Colonic mucosa (tissue), 4 donors: ENCODE measurements at regions not wholly inside any gene's neighbourhood (a gene's known extent, or its start where the extent isn't known, plus 50 kb on each side); places are given as distances from the start of the nearest gene placed in this dataset.

Source experiments
- DNase-seq: peaks from one replicate; pipeline ENCODE4 v3.0.0-alpha.2; 2020
- H3K27ac ChIP-seq: fragments of 200-600 bp; one replicate; pipeline ENCODE4 v1.8.0; 2021
- H3K27me3 ChIP-seq: fragments of 200-600 bp; one replicate; pipeline ENCODE4 v1.8.0; 2021
- H3K36me3 ChIP-seq: fragments of 200-600 bp; one replicate; pipeline ENCODE4 v1.8.0; 2021
- H3K4me1 ChIP-seq: fragments of 200-600 bp; one replicate; pipeline ENCODE4 v1.8.0; 2021; ENCODE audit warnings: mild to moderate bottlenecking
- H3K4me3 ChIP-seq: fragments of 200-600 bp; one replicate; pipeline ENCODE4 v1.8.0; 2021
- H3K9ac ChIP-seq, 2 donors: one replicate each; pipeline ENCODE4 v1.7.0; 2013; ENCODE audit warnings: control low read depth in 2 of 2, low read depth in 2 of 2, low read length in 2 of 2
- H3K9me3 ChIP-seq: fragments of 200-600 bp; one replicate; pipeline ENCODE4 v1.8.0; 2021
- intact Hi-C: fragments of 100-400 bp; cut with DNase I; formaldehyde crosslinking; loops from one replicate; pipeline ENCODE4 v1.14.1; 2022
- TF ChIP-seq, protein P1 (sequence below): fragments of 200-600 bp; IDR thresholded peaks from one replicate; pipeline ENCODE4 v1.8.0; 2022; ENCODE audit warnings: antibody characterized with exemption, mild to moderate bottlenecking
- donor health status: healthy.
- donor health status: DM: no; HTN: no; CAD: no.
- donor health status: DM: no; HTN: no; CAD: no.

- no peaks in the 10 kb centered on the region for H3K36me3 ChIP-seq
- H3K9ac ChIP-seq: no peak overlapping the region
- no peak overlapping the region for H3K4me3 ChIP-seq
- intact Hi-C loops: no loop called here
- H3K27me3 ChIP-seq: no peaks in the 10 kb centered on the region
- no peak for DNase-seq
- TF ChIP-seq, protein P1, sequence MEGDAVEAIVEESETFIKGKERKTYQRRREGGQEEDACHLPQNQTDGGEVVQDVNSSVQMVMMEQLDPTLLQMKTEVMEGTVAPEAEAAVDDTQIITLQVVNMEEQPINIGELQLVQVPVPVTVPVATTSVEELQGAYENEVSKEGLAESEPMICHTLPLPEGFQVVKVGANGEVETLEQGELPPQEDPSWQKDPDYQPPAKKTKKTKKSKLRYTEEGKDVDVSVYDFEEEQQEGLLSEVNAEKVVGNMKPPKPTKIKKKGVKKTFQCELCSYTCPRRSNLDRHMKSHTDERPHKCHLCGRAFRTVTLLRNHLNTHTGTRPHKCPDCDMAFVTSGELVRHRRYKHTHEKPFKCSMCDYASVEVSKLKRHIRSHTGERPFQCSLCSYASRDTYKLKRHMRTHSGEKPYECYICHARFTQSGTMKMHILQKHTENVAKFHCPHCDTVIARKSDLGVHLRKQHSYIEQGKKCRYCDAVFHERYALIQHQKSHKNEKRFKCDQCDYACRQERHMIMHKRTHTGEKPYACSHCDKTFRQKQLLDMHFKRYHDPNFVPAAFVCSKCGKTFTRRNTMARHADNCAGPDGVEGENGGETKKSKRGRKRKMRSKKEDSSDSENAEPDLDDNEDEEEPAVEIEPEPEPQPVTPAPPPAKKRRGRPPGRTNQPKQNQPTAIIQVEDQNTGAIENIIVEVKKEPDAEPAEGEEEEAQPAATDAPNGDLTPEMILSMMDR: no peak
- H3K27ac ChIP-seq: no peak overlapping the region
- no peaks in the 10 kb centered on the region for H3K4me1 ChIP-seq
- no peaks in the 10 kb centered on the region for H3K9me3 ChIP-seq
These were observed 592.6 kb upstream of the CDH6 start for GRCh38 chr5:30600892-30601291.

- Histone ChIP-seq H3K27me3 (no peaks in the 10 kb centered on the region), H3K4me3 (no peak overlapping the region), H3K9ac (no peak overlapping the region), H3K4me1 (no peaks in the 10 kb centered on the region), H3K36me3 (no peaks in the 10 kb centered on the region), H3K9me3 (no peaks in the 10 kb centered on the region), H3K27ac (no peak overlapping the region)
- intact Hi-C loops: no loop called here
- TF ChIP-seq, protein P1: no peak
- DNase-seq: no peak
These were observed 596.9 kb upstream of the CDH6 start for GRCh38 chr5:30596495-30597064.

DNA sequence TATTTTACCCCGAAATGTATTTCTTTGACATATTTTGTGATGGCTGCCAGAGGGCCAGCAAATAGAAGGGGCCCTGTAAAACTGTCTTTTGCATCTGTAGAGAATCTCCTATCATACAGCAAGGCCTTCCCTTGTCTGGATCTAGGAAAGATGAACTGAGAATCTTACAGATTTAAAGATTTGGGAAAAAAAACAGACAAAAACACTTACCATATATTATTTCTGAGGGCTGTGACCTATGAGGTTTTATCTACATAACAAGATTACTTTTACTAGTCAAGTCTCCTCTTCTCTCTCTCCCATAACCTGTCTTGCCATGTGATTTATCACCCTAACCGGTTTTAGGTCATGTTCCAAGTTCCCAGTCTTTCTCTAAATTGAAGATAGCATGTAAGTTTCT, 599.2 kb upstream of the CDH6 start:
- no peaks in the 10 kb centered on the region for H3K9me3 ChIP-seq
- H3K27ac ChIP-seq: no peak overlapping the region
- no peak overlapping the region for H3K9ac ChIP-seq
- no peak for DNase-seq
- no peak overlapping the region for H3K4me3 ChIP-seq
- H3K36me3 ChIP-seq: no peaks in the 10 kb centered on the region
- H3K4me1 ChIP-seq: no peaks in the 10 kb centered on the region
- intact Hi-C loops: no loop called here
- no peaks in the 10 kb centered on the region for H3K27me3 ChIP-seq
- TF ChIP-seq, protein P1: no peak

DNA sequence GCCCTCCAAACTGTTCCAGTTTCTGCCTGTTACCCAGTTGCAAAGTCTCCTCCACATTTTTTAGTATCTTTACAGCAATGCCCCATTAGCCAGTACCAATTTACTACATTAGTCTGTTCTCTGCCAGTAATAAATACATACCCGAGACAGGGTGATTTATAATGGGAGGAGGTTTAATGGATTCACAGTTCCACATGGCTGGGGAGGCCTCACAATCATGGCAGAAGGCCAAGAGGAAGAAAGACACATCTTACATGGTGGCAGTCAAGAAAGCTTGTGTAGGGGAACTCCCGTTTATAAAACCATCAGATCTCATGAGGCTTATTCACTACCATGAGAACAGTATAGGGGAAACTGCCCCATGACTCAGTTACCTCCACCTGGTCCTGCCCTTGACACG, 600.7 kb upstream of the CDH6 start:
- Histone ChIP-seq H3K27me3 (no peaks in the 10 kb centered on the region), H3K9me3 (no peaks in the 10 kb centered on the region), H3K9ac (no peak overlapping the region), H3K27ac (no peak overlapping the region), H3K36me3 (no peaks in the 10 kb centered on the region), H3K4me1 (no peaks in the 10 kb centered on the region), H3K4me3 (no peak overlapping the region)
- intact Hi-C loops: no loop called here
- no peak for DNase-seq
- TF ChIP-seq, protein P1: no peak

- Histone ChIP-seq H3K36me3 (no peaks in the 10 kb centered on the region), H3K9ac (no peak overlapping the region), H3K4me3 (no peak overlapping the region), H3K27me3 (no peaks in the 10 kb centered on the region), H3K27ac (no peak overlapping the region), H3K4me1 (no peaks in the 10 kb centered on the region), H3K9me3 (no peaks in the 10 kb centered on the region)
- TF ChIP-seq, protein P1: no peak
- DNase-seq: no peak
- intact Hi-C loops: no loop called here
These were observed 612.1 kb upstream of the CDH6 start for GRCh38 chr5:30581198-30581935.
